Mononuclear cell (primary cell): ENCODE measurements at regions not wholly inside any gene's neighbourhood (a gene's known extent, or its start where the extent isn't known, plus 50 kb on each side); places are given as distances from the start of the nearest gene placed in this dataset.

Experiments
- H3K27me3 ChIP-seq: 2 replicates; pipeline ENCODE4 v1.6.0; 2011; ENCODE audit warnings: low read length, control low read depth; ENCODE audit not compliant: insufficient read depth
- H3K4me1 ChIP-seq: 2 replicates; pipeline ENCODE4 v1.5.1; 2011; ENCODE audit warnings: mild to moderate bottlenecking, low read length, control low read depth; ENCODE audit not compliant: insufficient read depth
- H3K4me3 ChIP-seq: 2 replicates; pipeline ENCODE4 v1.5.1; 2011; ENCODE audit warnings: mild to moderate bottlenecking, low read length, moderate library complexity
- H3K9me3 ChIP-seq: 2 replicates; pipeline ENCODE4 v1.5.1; 2011; ENCODE audit warnings: low read depth, mild to moderate bottlenecking, control low read depth, low read length

DNA sequence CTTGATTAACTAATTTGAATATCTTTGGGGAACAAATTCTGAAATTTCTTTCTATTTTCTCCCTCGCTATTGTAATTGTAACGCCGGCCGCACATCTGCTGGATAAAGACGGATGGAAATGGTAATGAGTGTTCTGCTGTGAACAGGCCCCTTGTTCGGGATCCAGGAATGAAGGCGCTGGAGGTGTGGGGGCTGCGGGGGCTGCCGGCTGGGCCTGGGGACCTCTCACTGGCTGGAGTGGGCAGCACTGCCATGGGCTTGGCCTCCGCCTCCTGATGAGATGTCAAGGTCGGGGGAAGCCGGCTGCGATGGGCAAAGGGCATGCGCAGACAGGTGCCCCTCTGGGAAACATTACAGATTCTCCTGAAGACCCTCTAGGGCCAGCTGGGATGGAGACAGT is 175.4 kb downstream of the PHETA1 start:
- peaks cover 17% of the 10 kb centered on the region for H3K4me1 ChIP-seq
- no peak overlapping the region for H3K4me3 ChIP-seq
- no peaks in the 10 kb centered on the region for H3K27me3 ChIP-seq
- H3K9me3 ChIP-seq, result no peaks in the 10 kb centered on the region

DNA sequence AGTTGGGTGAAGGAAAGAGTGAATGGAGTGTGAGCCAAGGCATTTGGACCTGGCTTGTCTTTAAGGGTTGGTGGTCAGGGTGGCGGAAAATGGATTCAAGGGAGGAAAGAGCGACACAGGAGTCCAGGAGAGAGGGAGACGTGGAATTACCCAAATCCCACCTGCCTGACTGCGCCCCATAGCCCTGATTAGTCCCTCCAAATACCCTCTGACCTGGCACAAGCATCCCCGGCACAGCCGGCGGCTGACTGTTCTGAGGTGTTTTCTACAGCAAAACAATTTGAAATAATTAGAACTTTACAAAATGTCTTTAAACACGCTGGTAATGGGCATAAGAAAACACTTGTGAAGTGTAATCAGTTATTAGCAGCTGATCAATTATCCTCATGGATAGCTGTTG is 175.8 kb downstream of the PHETA1 start:
- Histone ChIP-seq H3K9me3 (no peaks in the 10 kb centered on the region), H3K4me3 (no peak overlapping the region), H3K4me1 (peaks cover 17% of the 10 kb centered on the region), H3K27me3 (no peaks in the 10 kb centered on the region)

DNA sequence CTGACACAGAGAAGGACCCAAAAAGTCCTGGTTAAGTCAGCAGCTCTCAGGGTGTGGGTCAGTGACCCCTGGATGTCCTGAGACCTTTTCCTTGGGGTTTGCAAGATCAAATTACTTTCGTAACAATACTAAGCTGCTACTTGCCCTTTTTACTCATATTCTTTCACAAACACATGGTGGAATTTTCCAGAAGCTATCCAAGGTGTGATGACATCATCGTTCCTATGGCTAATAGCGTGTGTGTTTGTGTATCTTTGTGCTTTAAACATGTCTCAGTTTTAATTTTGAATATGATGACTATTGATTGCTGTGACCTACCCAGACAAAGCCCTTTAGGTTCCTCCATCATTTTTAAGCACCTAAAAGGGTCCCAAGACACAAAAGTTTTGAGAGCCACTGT is 176.2 kb downstream of the PHETA1 start:
- no peaks in the 10 kb centered on the region for H3K9me3 ChIP-seq
- H3K4me1 ChIP-seq, result peaks cover 17% of the 10 kb centered on the region
- H3K27me3 ChIP-seq, result no peaks in the 10 kb centered on the region
- no peak overlapping the region for H3K4me3 ChIP-seq

DNA sequence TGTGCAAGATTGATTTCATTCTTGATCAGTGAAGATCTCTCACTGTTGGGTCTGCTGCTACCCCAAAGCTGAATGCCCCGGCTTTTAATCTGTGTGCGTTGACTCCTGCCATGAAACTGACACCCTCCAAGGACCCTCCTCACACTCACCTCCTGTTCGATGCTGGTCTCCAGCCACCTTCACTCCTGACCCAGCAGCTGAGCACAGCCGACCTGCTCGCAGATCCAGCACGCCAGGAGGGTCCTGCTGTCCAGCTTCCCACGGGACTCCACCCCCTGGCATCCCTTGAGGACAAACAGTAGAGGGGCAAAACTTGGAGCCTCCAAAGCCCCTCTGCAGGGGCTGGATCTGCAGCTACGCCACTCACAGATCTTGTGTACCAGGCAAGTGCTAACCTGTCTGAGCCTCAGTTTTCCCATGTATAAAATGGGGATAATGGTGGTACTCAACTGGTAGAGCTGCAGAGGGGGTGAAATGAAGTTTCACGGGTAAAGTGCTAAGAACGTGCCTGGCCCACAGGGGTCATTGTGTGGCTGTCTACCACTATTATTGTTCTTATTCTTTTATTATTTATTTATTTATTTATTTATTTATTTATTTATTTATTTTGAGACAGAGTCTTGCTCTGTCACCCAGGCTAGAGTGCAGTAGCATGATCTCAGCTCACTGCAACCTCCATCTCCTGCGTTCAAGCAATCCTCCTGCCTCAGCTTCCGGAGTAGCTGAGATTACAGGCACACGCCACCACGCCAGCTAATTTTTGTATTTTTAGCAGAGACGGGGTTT is 178.0 kb downstream of the PHETA1 start:
- Histone ChIP-seq H3K4me3 (no peak overlapping the region), H3K9me3 (no peaks in the 10 kb centered on the region), H3K27me3 (no peaks in the 10 kb centered on the region), H3K4me1 (peaks cover 12% of the 10 kb centered on the region)

DNA sequence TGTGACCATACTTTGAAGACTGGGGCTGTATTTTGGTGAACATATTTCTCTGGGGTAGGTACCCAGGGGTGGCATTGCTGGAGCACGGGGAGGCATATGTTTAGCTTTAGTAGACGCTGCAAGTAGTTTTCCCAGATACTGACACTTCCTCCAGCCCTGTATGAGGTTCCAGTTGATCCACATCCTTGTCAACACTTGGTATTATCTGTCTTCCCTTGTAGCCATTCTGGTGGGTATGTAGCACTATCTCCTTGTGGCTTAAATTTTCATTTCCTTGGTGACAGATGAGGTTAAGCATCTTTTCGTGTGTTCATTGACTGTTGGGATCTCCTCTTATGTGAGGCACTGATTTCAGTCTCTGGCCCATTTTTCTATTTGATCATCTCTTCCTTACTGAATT is 179.1 kb downstream of the PHETA1 start:
- Histone ChIP-seq H3K4me3 (no peak overlapping the region), H3K9me3 (no peaks in the 10 kb centered on the region), H3K27me3 (no peaks in the 10 kb centered on the region), H3K4me1 (peaks cover 9% of the 10 kb centered on the region)

DNA sequence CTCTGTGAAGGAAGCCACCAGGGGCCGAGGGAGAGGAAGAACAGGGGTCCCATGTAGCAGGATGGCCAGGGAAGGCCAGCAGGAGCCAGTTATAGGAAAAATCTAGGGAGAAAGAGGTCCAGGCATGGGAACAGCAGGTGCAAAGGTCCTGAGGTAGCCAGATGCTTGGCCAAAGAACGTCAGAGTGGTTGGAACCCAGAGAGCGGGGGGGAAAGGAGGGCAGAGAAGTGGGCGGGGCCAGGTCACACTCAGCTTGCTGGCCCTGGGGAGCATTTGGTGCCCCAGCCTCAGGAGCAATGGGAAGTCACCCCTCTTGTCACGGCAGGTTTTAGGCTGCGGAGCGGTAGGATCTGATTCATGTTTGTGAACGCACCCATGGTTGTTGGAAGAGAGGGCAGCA is 180.5 kb downstream of the PHETA1 start:
- H3K9me3 ChIP-seq, result no peaks in the 10 kb centered on the region
- no peak overlapping the region for H3K4me3 ChIP-seq
- peaks cover 8% of the 10 kb centered on the region for H3K4me1 ChIP-seq
- no peaks in the 10 kb centered on the region for H3K27me3 ChIP-seq

DNA sequence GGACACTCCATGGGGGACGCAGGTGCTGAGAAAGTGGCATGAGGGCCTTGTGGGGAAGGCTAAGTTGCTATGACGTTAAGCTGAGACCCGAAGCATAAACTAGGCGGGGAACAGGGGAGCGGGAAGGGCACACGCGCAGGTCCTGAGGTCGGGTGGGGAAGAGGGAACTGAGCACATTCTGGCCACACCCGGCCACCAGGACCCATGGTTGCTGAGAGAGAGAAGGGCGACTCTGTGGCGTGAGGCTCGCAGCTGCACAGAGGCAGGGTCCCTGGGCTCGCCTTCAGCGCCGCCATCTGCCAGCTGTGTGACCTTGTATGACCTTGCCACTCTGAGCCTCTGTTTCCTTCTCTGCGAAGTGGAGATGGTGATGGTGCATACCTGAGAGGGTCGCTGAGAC is 182.5 kb downstream of the PHETA1 start:
- H3K4me1 ChIP-seq, result peaks cover 13% of the 10 kb centered on the region
- no peak overlapping the region for H3K4me3 ChIP-seq
- no peaks in the 10 kb centered on the region for H3K9me3 ChIP-seq
- H3K27me3 ChIP-seq, result no peaks in the 10 kb centered on the region

DNA sequence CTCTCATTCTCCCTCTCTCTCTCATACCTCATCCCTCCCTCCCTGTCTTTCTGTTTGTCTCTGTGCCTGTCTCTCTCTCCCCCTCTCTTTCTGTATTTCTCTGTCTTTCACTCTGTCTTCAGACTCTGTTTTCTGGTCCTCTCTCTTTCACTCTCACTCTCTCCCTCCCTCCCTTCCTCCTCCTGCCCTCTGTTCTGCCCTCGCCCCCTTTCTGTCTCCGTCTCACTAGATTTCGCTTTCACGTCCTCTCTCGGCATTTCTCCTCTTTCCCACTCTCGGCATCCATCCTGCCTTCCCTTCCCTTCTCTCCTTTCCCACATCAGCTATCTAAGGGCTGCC is 183.0 kb downstream of the PHETA1 start:
- Histone ChIP-seq H3K27me3 (no peaks in the 10 kb centered on the region), H3K4me1 (peaks cover 18% of the 10 kb centered on the region), H3K4me3 (no peak overlapping the region), H3K9me3 (no peaks in the 10 kb centered on the region)

DNA sequence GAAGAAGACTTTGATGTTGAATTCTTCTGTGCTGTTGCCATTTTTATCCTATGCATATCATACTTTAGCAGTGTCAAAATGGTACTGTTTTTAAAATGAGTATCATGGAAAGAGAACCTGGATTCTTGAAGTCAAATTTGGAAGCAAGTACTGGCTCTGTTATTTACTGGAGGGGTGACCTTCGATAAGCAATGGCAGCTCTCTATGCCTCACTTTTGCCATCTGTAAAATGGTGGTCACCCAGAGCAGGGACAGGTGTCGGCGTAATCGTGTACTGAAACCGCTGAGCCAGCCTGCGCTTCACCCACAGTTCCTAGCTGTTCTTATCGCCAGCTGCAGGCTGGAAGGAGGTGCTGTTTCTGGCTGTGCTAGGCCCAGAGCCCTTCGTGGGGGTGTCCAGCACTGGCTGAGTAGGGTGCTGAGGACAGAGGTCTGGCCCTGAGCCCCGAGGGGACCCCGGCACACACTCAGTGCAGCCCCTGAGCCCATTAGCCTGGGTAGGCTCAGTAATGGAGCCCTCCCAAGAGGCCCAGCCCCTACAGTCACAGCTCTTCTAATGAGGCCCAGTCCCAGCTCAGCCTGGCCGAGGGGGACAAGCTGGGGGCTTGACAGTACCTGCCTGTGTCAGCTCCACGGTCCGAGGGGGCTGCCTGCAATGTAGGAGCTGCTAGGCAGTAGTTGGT is 183.5 kb downstream of the PHETA1 start:
- H3K4me1 ChIP-seq, result peaks cover 23% of the 10 kb centered on the region
- H3K27me3 ChIP-seq, result no peaks in the 10 kb centered on the region
- no peak overlapping the region for H3K4me3 ChIP-seq
- H3K9me3 ChIP-seq, result no peaks in the 10 kb centered on the region

DNA sequence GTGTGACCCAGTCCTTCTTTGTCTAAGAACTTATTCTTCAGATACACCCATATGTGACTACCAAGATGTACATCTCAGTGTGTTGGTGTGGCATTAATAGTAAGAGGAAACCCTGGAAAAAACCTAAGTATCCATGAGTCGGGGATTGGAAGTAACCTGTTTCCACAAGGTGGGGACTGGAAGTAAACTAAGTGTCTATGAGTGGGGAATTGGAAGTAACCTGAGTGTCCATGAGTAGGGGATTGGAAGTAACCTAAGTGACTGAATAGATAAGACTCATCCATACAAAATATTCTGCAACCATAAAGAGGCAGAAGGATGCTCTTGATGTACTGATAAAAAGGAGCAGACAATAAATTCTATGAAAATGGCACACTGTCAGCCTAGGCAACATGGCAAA is 184.7 kb downstream of the PHETA1 start:
- Histone ChIP-seq H3K27me3 (no peaks in the 10 kb centered on the region), H3K9me3 (no peaks in the 10 kb centered on the region), H3K4me3 (no peak overlapping the region), H3K4me1 (peaks cover 35% of the 10 kb centered on the region)

DNA sequence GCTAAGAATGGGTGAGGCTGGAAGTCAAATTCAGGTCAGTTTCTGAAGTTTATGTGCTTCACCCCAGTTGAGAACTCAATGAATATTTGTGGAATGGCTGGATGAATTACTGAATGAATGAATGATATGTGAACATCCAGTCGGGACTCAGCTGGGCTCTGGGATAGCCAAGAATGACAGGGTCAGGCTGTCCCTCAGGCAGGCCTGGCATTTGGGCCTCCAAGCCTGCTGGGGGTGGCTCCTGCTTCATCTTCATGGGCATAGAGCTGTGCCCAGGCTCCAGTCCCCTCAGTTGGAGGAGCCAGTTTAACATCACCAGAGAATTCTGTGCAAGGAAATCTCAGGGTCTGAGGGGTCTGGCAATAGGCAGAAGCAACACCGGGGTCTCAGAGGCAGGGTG is 185.8 kb downstream of the PHETA1 start:
- H3K4me1 ChIP-seq, result peaks cover 44% of the 10 kb centered on the region

DNA sequence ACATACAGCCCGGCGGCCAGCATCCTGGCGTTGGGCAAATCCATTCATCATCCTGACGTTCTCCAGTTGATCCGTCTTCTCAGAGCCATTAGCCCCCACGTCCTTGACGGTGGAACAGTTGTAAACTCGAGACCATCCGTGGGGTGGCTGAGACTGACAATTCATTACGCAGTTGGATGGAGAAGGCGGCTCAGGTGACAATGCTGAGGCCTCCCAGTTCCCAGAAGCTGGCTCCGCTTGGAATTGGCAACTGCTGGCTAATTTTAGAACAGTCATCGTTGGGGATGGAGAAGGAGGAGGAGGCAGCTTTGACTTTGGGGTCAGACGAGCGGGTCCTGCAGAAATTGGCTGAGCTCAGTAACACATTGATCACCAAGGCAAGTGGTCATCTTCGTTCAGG is 186.5 kb downstream of the PHETA1 start:
- H3K4me3 ChIP-seq, result no peak overlapping the region
- H3K4me1 ChIP-seq, result peaks cover 47% of the 10 kb centered on the region
- H3K9me3 ChIP-seq, result no peaks in the 10 kb centered on the region

More for the DNA sequence above, 185.8 kb downstream of the PHETA1 start:
- H3K27me3 ChIP-seq, result no peaks in the 10 kb centered on the region
- H3K4me3 ChIP-seq, result no peak overlapping the region
- no peaks in the 10 kb centered on the region for H3K9me3 ChIP-seq

DNA sequence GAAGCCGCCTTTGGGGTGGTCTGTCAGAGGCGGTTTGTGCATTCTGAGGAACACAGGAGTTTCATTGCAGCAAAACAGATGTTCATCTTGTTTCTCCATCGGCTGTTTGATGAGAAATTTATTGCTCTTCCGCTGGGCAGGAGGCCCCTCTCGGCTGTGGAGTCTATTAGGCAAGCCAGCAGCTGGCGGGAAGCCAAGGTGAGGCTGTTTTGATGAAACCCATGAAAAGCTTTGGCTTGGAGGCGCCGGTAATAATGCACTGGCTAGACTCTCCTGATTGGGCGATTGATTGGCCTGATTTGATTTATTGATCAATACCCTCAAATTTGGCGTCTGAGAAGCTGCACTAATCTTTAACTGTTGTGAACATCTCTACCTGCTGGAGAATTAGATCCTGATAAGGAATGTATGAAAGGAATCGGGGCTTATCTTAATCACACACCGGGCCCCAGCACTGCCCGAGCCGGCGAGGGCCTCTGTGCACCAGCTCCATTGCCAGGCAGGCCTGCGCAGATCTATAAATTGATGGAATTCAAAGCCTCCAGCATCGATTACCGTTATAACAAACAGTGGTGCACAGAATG is 187.7 kb downstream of the PHETA1 start:
- Histone ChIP-seq H3K4me3 (no peak overlapping the region), H3K27me3 (no peaks in the 10 kb centered on the region), H3K9me3 (no peaks in the 10 kb centered on the region), H3K4me1 (peaks cover 52% of the 10 kb centered on the region)

More for the DNA sequence above, 186.5 kb downstream of the PHETA1 start:
- H3K27me3 ChIP-seq, result no peaks in the 10 kb centered on the region

DNA sequence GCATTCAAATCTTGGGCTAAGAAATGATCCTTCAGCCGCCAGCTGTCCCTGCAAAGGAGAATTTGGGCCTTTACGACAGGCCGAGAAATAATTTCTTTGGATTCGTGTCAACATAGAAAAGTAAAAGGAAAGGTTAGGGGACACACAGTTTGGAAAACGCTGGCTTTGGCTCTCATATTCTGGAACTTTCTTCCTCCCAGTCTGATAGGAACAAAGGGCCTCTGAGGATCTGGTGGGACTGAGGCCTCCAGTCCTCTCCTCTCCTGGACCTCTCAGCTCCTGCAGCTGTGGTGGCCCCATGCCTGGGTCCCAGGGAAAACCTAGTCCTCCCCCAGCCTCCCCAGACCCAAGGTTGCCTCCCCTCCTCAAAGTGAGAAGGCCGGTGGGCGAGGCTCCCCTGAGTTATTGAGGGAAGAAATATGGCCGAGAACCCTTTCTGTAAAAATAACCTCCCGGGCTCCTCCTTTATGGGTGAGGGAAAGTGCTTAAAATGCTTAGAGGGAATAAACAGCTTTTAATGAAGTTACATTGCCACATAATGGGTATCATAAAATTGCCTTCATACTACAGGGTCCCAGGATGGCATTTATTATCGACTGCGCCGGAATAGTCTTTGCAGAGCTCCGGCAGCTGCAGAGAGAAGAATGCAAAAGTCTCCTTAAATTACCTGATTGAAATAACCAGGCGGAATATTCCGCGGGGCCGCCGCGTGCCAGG is 188.3 kb downstream of the PHETA1 start:
- Histone ChIP-seq H3K27me3 (no peaks in the 10 kb centered on the region), H3K4me1 (peaks cover 55% of the 10 kb centered on the region), H3K4me3 (no peak overlapping the region), H3K9me3 (no peaks in the 10 kb centered on the region)
